ENCODE measurements at regions not wholly inside any gene's neighbourhood (a gene's known extent, or its start where the extent isn't known, plus 50 kb on each side); places are given as distances from the start of the nearest gene placed in this dataset.

DNA sequence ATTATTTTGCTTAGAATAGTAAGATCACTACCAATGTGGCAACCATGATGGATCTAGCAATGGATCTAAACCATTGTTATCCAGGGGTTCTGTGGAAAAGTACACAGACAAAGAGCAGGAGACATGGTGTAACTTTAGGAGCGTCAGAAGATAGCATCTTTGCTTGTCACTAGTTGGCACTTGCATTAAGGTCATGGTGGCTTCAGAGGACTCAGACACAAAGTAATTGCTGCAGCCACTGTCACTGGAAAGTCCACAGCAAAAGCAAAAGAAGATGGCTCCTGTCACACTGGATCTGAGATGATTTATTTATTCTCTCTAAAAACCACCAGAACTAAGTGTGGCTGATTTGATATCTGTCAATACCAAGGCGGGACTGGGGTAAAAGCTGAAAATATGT, 93.3 kb upstream of the PCDH20 start:
- H3K27ac ChIP-seq (ENCODE audit: insufficient read depth, low read depth, low read length), result no peak overlapping the region
- no peaks in the 10 kb centered on the region for H4K20me1 ChIP-seq (replicated peaks; ENCODE audit: control insufficient read depth, extremely low read depth, insufficient read depth, low read length)
- no peaks in the 10 kb centered on the region for H3K9me1 ChIP-seq (replicated peaks; ENCODE audit: control insufficient read depth, extremely low read depth, insufficient read depth, low read length)
- no peaks in the 10 kb centered on the region for H3K79me2 ChIP-seq (ENCODE audit: control insufficient read depth, insufficient read depth, low read length)
- ChIA-PET POLR2A (no interaction called here), CTCF (no interaction called here)
- H3K36me3 ChIP-seq (ENCODE audit: control insufficient read depth in 2 of 2, extremely low read depth in 1 of 2, insufficient read depth in 2 of 2, low read length in 2 of 2), result no peaks in the 10 kb centered on the region
- no peak for FAIRE-seq
- dilution Hi-C loops (cut with MboI; ENCODE audit: extremely low pct_ligation_motif_present, low sequenced_read_pairs), result no loop called here
- no peaks in the 10 kb centered on the region for H3K4me1 ChIP-seq (ENCODE audit: control insufficient read depth, extremely low read depth, insufficient read depth, low read length)
- H2AFZ ChIP-seq (ENCODE audit: low read depth, low read length), result no peak overlapping the region
- BruUV-seq (replicated peaks), result no TSS peak
- H3K9ac ChIP-seq (replicated peaks; ENCODE audit: extremely low read depth, insufficient read depth, low read length), result no peak overlapping the region
- H3K4me3 ChIP-seq (replicated peaks in 1 of 3; ENCODE audit: insufficient read depth in 1 of 3, low read depth in 1 of 3, low read length in 3 of 3), result no peak overlapping the region
- no peaks in the 10 kb centered on the region for H3K9me3 ChIP-seq (replicated peaks; ENCODE audit: control insufficient read depth, insufficient read depth, low read length)
- no peak for TF ChIP-seq MYC (IDR thresholded peaks at IDR 0.05; ENCODE audit: low read depth, low read length)
- TF ChIP-seq POLR2A (IDR thresholded peaks at IDR 0.05; ENCODE audit: low read depth, low read length), result no peak
- no peak for TF ChIP-seq EZH2 (IDR thresholded peaks at IDR 0.05; ENCODE audit: borderline replicate concordance, low read depth, low read length, severe bottlenecking)
- TF ChIP-seq, protein P1, sequence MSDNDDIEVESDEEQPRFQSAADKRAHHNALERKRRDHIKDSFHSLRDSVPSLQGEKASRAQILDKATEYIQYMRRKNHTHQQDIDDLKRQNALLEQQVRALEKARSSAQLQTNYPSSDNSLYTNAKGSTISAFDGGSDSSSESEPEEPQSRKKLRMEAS (IDR thresholded peaks at IDR 0.05; ENCODE audit: insufficient read depth, insufficient read length), result no peak
- no peak for TF ChIP-seq POLR2AphosphoS5 (IDR thresholded peaks at IDR 0.05; ENCODE audit: insufficient read depth, low read depth, low read length)
- no peaks in the 10 kb centered on the region for H3K27me3 ChIP-seq (ENCODE audit: control insufficient read depth in 2 of 2, insufficient read depth in 2 of 2, low read length in 2 of 2)
- no peak for DNase-seq (ENCODE audit: low read depth, low spot score)
- intact Hi-C loops (cut with micrococcal nuclease), result no loop called here
- no peak overlapping the region for H3K4me2 ChIP-seq (ENCODE audit: insufficient read depth, low read length)

DNA sequence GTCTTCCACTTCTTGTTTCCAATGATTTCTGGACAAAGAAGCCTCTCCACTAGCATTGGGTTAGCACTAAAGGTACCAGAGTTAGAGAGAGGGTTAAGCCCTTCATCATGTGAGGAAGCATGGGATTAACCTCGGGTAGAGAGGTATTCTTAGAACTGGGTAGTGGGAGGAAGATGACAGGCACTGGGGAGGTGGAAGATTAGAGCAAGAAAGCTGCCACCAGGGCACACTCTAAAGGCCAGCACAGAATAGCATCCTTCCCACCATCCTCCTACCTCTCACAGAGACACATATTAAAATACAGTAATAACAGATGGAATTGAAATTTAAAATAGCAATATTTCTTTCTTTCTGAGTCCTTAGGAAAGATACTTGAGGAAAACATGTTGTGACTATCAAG, 84.5 kb upstream of the PCDH20 start:
- Histone ChIP-seq H3K9me3 (replicated peaks; ENCODE audit: control insufficient read depth, insufficient read depth, low read length) (no peaks in the 10 kb centered on the region), H3K4me1 (ENCODE audit: control insufficient read depth, extremely low read depth, insufficient read depth, low read length) (no peaks in the 10 kb centered on the region), H2AFZ (ENCODE audit: low read depth, low read length) (no peak overlapping the region), H4K20me1 (replicated peaks; ENCODE audit: control insufficient read depth, extremely low read depth, insufficient read depth, low read length) (no peaks in the 10 kb centered on the region), H3K9me1 (replicated peaks; ENCODE audit: control insufficient read depth, extremely low read depth, insufficient read depth, low read length) (no peaks in the 10 kb centered on the region), H3K9ac (replicated peaks; ENCODE audit: extremely low read depth, insufficient read depth, low read length) (no peak overlapping the region), H3K36me3 (ENCODE audit: control insufficient read depth in 2 of 2, extremely low read depth in 1 of 2, insufficient read depth in 2 of 2, low read length in 2 of 2) (no peaks in the 10 kb centered on the region), H3K79me2 (ENCODE audit: control insufficient read depth, insufficient read depth, low read length) (no peaks in the 10 kb centered on the region), H3K4me3 (replicated peaks in 1 of 3; ENCODE audit: insufficient read depth in 1 of 3, low read depth in 1 of 3, low read length in 3 of 3) (no peak overlapping the region), H3K27ac (ENCODE audit: insufficient read depth, low read depth, low read length) (no peak overlapping the region), H3K27me3 (ENCODE audit: control insufficient read depth in 2 of 2, insufficient read depth in 2 of 2, low read length in 2 of 2) (no peaks in the 10 kb centered on the region), H3K4me2 (ENCODE audit: insufficient read depth, low read length) (no peak overlapping the region)
- ChIA-PET POLR2A (no interaction called here), CTCF (no interaction called here)
- BruUV-seq (replicated peaks), result no TSS peak
- DNase-seq (ENCODE audit: low read depth, low spot score) (no peak), FAIRE-seq (no peak)
- intact Hi-C loops (cut with micrococcal nuclease), result no loop called here
- TF ChIP-seq MYC (IDR thresholded peaks at IDR 0.05; ENCODE audit: low read depth, low read length) (no peak), JUN (IDR thresholded peaks at IDR 0.05; ENCODE audit: borderline replicate concordance, insufficient read depth, insufficient read length, low read depth) (no peak), FOS (IDR thresholded peaks at IDR 0.05; ENCODE audit: borderline replicate concordance, insufficient read depth, low read length) (no peak), EZH2 (IDR thresholded peaks at IDR 0.05; ENCODE audit: borderline replicate concordance, low read depth, low read length, severe bottlenecking) (no peak), POLR2A (IDR thresholded peaks at IDR 0.05; ENCODE audit: low read depth, low read length) (no peak), GATA2 (IDR thresholded peaks at IDR 0.05; ENCODE audit: insufficient read depth, insufficient read length, low read depth, low read length) (no peak), POLR2AphosphoS5 (IDR thresholded peaks at IDR 0.05; ENCODE audit: insufficient read depth, low read depth, low read length) (no peak)
- TF ChIP-seq, protein P1 (IDR thresholded peaks at IDR 0.05; ENCODE audit: insufficient read depth, insufficient read length), result no peak
- TF ChIP-seq, protein P2, sequence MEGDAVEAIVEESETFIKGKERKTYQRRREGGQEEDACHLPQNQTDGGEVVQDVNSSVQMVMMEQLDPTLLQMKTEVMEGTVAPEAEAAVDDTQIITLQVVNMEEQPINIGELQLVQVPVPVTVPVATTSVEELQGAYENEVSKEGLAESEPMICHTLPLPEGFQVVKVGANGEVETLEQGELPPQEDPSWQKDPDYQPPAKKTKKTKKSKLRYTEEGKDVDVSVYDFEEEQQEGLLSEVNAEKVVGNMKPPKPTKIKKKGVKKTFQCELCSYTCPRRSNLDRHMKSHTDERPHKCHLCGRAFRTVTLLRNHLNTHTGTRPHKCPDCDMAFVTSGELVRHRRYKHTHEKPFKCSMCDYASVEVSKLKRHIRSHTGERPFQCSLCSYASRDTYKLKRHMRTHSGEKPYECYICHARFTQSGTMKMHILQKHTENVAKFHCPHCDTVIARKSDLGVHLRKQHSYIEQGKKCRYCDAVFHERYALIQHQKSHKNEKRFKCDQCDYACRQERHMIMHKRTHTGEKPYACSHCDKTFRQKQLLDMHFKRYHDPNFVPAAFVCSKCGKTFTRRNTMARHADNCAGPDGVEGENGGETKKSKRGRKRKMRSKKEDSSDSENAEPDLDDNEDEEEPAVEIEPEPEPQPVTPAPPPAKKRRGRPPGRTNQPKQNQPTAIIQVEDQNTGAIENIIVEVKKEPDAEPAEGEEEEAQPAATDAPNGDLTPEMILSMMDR (IDR thresholded peaks at IDR 0.05; ENCODE audit: extremely low read depth in 1 of 2, insufficient read depth in 1 of 2, low read depth in 1 of 2, low read length in 2 of 2), result no peak
- dilution Hi-C loops (cut with MboI; ENCODE audit: extremely low pct_ligation_motif_present, low sequenced_read_pairs), result no loop called here

All from endothelial cell of umbilical vein (primary cell).